ENCODE measurements at regions not wholly inside any gene's neighbourhood (a gene's known extent, or its start where the extent isn't known, plus 50 kb on each side); places are given as distances from the start of the nearest gene placed in this dataset.

- POLR2A ChIA-PET: no interaction called here
- no peaks in the 10 kb centered on the region for H3K79me2 ChIP-seq (ENCODE audit: control insufficient read depth, insufficient read depth, low read length)
- ATAC-seq (ENCODE audit: low read depth): no peak
- H3K4me3 ChIP-seq (ENCODE audit: control extremely low read depth in 1 of 5, extremely low read depth in 1 of 5, insufficient read depth in 1 of 5, low read depth in 2 of 5, low read length in 4 of 5): no peak overlapping the region
- intact Hi-C loops (cut with micrococcal nuclease): no loop called here
- no peak overlapping the region for H3K27ac ChIP-seq (ENCODE audit: low read length in 2 of 2)
- no peak overlapping the region for H3K4me2 ChIP-seq (replicated peaks; ENCODE audit: low read depth, low read length, poor library complexity, severe bottlenecking)
- no peak for DNase-seq
- Mint-ChIP-seq H3K27me3 (no peaks in the 10 kb centered on the region), H3K4me1 (no peaks in the 10 kb centered on the region), H3K9me3 (ENCODE audit: insufficient read depth) (peaks cover 8% of the 10 kb centered on the region), H3K4me3 (no peak overlapping the region), H3K27ac (no peak overlapping the region)
- H3K4me1 ChIP-seq (ENCODE audit: control insufficient read depth in 2 of 2, insufficient read depth in 2 of 2, low read length in 2 of 2): no peaks in the 10 kb centered on the region
- no peak overlapping the region for H3K9ac ChIP-seq (ENCODE audit: low read length)
- H3K27me3 ChIP-seq (replicated peaks in 1 of 4; ENCODE audit: control extremely low read depth in 1 of 4, control insufficient read depth in 3 of 4, insufficient read depth in 4 of 4, low read length in 3 of 4): no peaks in the 10 kb centered on the region
- no peaks in the 10 kb centered on the region for H3K36me3 ChIP-seq (replicated peaks in 1 of 2; ENCODE audit: control extremely low read depth in 1 of 2, control insufficient read depth in 1 of 2, extremely low read depth in 1 of 2, insufficient read depth in 2 of 2, low read length in 1 of 2)
- no peaks in the 10 kb centered on the region for H4K20me1 ChIP-seq (ENCODE audit: control insufficient read depth, insufficient read depth, low read length, poor library complexity, severe bottlenecking)
- H3K9me3 ChIP-seq (ENCODE audit: control extremely low read depth in 1 of 3, control insufficient read depth in 2 of 3, insufficient read depth in 1 of 3, low read length in 2 of 3): peaks cover 0 to 20% (median 20%) of the 10 kb centered on the region in 3 donors
- CTCF ChIA-PET: no interaction called here
- TF ChIP-seq EZH2 (IDR thresholded peaks at IDR 0.05; ENCODE audit: borderline replicate concordance, insufficient read depth, low read depth, low read length, poor library complexity, severe bottlenecking) (no peak), CTCF (IDR thresholded peaks at IDR 0.05) (no peak)
- 47% methylated on average over 2 of the region's 2 CpGs for WGBS (ENCODE audit: insufficient coverage)
- no peak overlapping the region for H2AFZ ChIP-seq (ENCODE audit: insufficient read depth, low read depth, low read length, poor library complexity, severe bottlenecking)
Measured at GRCh38 chr15:26378304-26378703, 394.6 kb downstream of the GABRB3 start.

GRCh38 chr15:26376243-26376642 is 396.6 kb downstream of the GABRB3 start:
- H3K27ac Mint-ChIP-seq: no peak overlapping the region
- Histone ChIP-seq H3K9me3 (ENCODE audit: control extremely low read depth in 1 of 3, control insufficient read depth in 2 of 3, insufficient read depth in 1 of 3, low read length in 2 of 3) (peaks cover 0 to 20% (median 16%) of the 10 kb centered on the region in 3 donors), H3K36me3 (replicated peaks in 1 of 2; ENCODE audit: control extremely low read depth in 1 of 2, control insufficient read depth in 1 of 2, extremely low read depth in 1 of 2, insufficient read depth in 2 of 2, low read length in 1 of 2) (no peaks in the 10 kb centered on the region), H3K4me2 (replicated peaks; ENCODE audit: low read depth, low read length, poor library complexity, severe bottlenecking) (no peak overlapping the region), H3K4me1 (ENCODE audit: control insufficient read depth in 2 of 2, insufficient read depth in 2 of 2, low read length in 2 of 2) (no peaks in the 10 kb centered on the region), H3K27ac (ENCODE audit: low read length in 2 of 2) (no peak overlapping the region), H3K9ac (ENCODE audit: low read length) (no peak overlapping the region), H2AFZ (ENCODE audit: insufficient read depth, low read depth, low read length, poor library complexity, severe bottlenecking) (no peak overlapping the region), H3K4me3 (ENCODE audit: control extremely low read depth in 1 of 5, extremely low read depth in 1 of 5, insufficient read depth in 1 of 5, low read depth in 2 of 5, low read length in 4 of 5) (no peak overlapping the region), H3K79me2 (ENCODE audit: control insufficient read depth, insufficient read depth, low read length) (no peaks in the 10 kb centered on the region), H4K20me1 (ENCODE audit: control insufficient read depth, insufficient read depth, low read length, poor library complexity, severe bottlenecking) (no peaks in the 10 kb centered on the region), H3K27me3 (replicated peaks in 1 of 4; ENCODE audit: control extremely low read depth in 1 of 4, control insufficient read depth in 3 of 4, insufficient read depth in 4 of 4, low read length in 3 of 4) (no peaks in the 10 kb centered on the region)
- WGBS (ENCODE audit: insufficient coverage): no CpG with 5 or more reads among the region's 2 CpGs
- POLR2A ChIA-PET: no interaction called here
- intact Hi-C loops (cut with micrococcal nuclease): no loop called here
- no peaks in the 10 kb centered on the region for H3K27me3 Mint-ChIP-seq
- no peak overlapping the region for H3K4me3 Mint-ChIP-seq
- H3K9me3 Mint-ChIP-seq (ENCODE audit: insufficient read depth): peaks cover 7% of the 10 kb centered on the region
- no peak for TF ChIP-seq EZH2 (IDR thresholded peaks at IDR 0.05; ENCODE audit: borderline replicate concordance, insufficient read depth, low read depth, low read length, poor library complexity, severe bottlenecking)
- no peak for TF ChIP-seq CTCF (IDR thresholded peaks at IDR 0.05)
- ATAC-seq (ENCODE audit: low read depth) (no peak), DNase-seq (no peak)
- H3K4me1 Mint-ChIP-seq: no peaks in the 10 kb centered on the region
- CTCF ChIA-PET: no interaction called here
